Fibroblast of the aortic adventitia (primary cell): ENCODE measurements at regions not wholly inside any gene's neighbourhood (a gene's known extent, or its start where the extent isn't known, plus 50 kb on each side); places are given as distances from the start of the nearest gene placed in this dataset.

Experiments
- DNase-seq: peaks from one replicate; pipeline ENCODE4 v3.0.0-alpha.2; 2010; ENCODE audit warnings: low read depth
- H3K4me3 ChIP-seq: 2 replicates; pipeline ENCODE4 v1.5.1; 2011; ENCODE audit warnings: low read depth, mild to moderate bottlenecking, control low read depth, low read length, moderate library complexity
- TF ChIP-seq, protein P1 (sequence below): IDR thresholded peaks from 2 replicates; pipeline ENCODE4 v1.5.1; 2011; ENCODE audit warnings: mild to moderate bottlenecking, low read length, control low read depth, inconsistent platforms; ENCODE audit not compliant: insufficient read depth

DNA sequence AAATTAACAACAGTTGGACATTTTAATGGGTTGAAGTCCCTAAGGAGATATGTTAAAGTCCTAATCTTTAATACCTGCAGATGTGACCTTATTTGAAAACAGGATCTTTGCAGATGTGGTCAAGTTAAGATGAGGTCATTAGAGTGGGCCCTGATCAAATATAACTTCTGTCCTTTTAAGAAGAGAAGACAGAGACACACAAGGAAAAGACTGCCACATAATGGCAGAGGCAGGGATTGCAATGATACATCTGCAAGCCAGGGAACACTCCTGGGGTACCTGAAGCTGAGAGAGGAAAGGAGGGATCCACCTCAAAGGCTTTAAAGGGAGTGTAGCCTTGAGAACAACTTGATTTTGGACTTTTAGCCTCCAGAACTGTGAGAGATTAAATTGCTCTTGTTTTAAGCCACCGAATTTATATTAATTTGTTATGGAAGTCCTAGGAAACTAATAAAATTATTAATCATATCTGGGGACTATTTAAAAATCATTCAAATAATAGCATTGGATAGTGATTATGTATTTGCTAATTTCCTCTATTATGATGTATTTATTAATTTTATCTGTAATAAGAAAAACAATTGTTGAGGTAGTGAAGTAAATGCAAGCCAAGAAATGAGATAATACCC, 700.0 kb upstream of the PCDH15 start:
- DNase-seq = no peak
- H3K4me3 ChIP-seq = no peak overlapping the region
- TF ChIP-seq, protein P1, sequence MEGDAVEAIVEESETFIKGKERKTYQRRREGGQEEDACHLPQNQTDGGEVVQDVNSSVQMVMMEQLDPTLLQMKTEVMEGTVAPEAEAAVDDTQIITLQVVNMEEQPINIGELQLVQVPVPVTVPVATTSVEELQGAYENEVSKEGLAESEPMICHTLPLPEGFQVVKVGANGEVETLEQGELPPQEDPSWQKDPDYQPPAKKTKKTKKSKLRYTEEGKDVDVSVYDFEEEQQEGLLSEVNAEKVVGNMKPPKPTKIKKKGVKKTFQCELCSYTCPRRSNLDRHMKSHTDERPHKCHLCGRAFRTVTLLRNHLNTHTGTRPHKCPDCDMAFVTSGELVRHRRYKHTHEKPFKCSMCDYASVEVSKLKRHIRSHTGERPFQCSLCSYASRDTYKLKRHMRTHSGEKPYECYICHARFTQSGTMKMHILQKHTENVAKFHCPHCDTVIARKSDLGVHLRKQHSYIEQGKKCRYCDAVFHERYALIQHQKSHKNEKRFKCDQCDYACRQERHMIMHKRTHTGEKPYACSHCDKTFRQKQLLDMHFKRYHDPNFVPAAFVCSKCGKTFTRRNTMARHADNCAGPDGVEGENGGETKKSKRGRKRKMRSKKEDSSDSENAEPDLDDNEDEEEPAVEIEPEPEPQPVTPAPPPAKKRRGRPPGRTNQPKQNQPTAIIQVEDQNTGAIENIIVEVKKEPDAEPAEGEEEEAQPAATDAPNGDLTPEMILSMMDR = no peak

DNA sequence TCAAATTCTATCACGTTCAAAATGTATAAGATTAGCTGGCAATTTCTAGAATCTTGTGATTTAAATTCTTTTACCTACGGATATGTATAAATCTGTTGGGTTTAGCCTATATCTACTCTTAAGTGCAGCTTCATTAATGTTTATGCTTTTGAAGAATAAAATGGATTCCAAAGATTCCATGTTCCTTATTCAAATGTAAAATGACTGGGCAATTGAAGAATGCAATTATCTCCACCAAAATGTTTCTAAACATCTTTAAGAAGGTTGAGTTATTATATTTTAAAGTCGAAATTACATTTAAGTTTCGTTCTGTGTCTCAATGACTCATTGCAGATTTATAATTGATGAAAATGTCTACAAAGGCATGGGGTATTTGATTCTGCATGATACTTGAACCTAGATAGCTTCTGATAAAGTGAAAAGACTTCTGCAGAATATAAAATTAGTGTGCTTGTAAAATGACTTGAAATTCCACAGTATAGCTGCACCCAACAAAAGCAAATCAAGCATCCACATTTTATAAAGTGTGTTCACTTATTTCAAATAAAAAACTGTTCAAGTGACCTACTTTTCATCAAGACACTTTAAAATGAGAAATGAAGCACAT, 697.0 kb upstream of the PCDH15 start:
- no peak overlapping the region for H3K4me3 ChIP-seq
- TF ChIP-seq, protein P1 = no peak
- no peak for DNase-seq

DNA sequence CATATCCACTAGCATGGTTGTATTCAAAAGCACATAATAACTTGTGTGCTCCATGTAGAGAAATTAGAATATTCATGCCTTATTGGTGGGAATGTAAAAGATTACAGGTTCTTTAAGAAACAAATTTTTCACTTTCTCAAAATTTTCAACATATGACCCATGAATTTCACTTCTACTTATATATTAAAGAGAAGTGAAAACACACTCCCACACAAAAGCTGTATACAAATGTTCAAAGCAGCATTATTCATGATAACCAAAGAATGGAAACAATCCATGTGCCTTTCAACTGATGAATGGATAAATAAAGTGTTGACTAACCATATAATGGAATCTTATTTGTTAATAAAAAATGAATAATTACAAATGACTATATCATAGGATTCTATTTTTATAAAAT, 694.5 kb upstream of the PCDH15 start:
- no peak for DNase-seq
- TF ChIP-seq, protein P1 = no peak
- no peak overlapping the region for H3K4me3 ChIP-seq

DNA sequence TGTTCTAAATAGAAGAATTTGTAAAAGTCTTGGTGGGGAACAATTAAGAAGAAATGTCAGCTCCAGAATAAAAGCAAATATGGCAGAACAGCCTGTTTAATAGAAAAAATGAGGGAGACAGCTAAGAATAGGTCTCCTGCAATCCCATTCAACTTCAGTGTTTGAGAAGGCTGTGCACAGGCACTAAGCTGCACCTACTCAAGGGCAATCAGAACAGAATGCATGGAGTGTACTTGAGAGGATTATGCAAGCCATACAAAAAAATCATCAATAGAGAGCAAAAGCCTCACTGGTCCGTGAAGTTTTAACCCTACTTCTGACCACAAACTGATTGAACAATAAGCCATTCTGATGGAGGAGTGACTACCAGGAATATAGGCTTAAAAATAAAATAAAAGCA, 690.7 kb upstream of the PCDH15 start:
- TF ChIP-seq, protein P1 = no peak
- H3K4me3 ChIP-seq = no peak overlapping the region

DNA sequence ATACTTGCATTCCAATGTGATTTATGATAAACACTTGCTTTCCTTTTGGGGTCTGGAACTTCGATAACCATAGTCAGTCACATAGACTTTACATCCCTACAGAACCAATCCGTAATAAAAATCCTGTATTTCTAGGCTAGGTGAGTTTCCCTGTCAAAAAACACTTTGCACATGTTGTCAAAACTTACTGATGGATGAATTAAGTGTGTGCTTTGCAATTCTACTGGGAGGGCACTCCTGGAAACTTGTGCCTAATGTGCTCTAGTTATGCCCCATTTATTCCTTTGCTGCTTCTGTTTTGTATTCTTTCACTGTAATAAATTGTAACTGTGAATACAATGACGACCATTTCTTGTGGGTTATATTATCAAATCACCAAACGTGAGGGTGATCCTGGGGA, 684.8 kb upstream of the PCDH15 start:
- DNase-seq = no peak
- H3K4me3 ChIP-seq = no peak overlapping the region
- TF ChIP-seq, protein P1 = no peak

More for the DNA sequence above, 690.7 kb upstream of the PCDH15 start:
- no peak for DNase-seq

DNA sequence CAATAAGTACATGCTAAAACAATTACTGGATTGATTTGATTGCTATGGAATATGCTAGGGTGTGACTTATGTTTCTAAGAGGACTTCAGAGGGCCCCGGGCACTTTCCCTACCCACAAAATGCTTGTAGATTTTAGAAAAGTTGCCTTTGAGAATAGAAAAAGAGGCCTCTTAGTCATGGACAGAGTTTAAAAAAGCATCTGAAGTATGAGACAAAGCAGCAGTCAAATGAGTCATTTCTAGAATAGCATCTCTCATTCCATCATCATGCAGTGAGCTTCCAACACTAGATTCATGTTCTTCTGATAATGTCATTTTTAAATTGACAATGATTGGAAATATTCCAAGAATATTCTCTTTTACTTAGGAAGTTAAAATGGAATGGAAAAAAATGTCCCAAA, 675.1 kb upstream of the PCDH15 start:
- no peak overlapping the region for H3K4me3 ChIP-seq

More for the DNA sequence above, 675.1 kb upstream of the PCDH15 start:
- TF ChIP-seq, protein P1 = no peak
- DNase-seq = no peak
